ENCODE measurements at regions not wholly inside any gene's neighbourhood (a gene's known extent, or its start where the extent isn't known, plus 50 kb on each side); places are given as distances from the start of the nearest gene placed in this dataset.
"Not testable (repeated sequence)": the region's sequence is repeated elsewhere in the genome, so short reads cannot be mapped to it uniquely, and the experiment has no call there.

DNA sequence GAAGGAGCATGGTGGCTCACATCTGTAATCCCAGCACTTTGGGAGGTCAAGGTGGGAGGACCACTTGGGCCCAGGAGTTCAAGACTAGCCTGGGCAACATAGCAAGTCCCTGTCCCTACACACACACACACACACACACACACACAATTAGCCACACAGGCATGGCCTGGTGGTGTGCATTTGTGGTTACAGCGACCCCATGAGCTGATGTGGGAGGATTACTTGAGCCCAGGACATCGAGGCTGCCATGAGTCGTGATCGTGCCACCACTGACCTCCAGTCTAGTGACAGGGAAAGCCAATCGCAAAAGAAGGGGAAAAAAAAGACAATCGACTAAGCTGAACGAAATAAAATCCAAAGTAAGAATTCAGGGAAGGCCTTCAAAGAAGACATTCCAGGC lies 67.9 kb downstream of the TBX3 start:
- no peak for DNase-seq (ENCODE audit: low spot score)

DNA sequence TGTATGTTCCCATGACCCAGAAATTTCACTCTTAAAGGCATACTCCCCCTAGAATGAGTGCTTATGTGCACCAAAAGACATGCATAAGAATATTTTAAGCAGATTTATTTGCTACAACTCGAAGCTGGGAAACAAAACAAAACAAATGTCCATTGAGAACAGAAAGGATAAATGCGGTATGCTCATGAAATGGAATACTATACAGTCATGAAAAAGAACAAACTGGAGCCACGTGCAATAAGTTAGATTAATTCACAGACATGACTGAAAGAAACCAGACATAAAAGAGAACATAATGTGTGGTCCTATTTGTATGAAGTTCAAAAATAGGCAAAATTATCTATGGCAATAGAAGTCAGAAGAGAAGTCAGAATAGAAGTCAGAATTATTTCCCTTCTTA lies 69.9 kb downstream of the TBX3 start:
- DNase-seq (ENCODE audit: low spot score): no peak

DNA sequence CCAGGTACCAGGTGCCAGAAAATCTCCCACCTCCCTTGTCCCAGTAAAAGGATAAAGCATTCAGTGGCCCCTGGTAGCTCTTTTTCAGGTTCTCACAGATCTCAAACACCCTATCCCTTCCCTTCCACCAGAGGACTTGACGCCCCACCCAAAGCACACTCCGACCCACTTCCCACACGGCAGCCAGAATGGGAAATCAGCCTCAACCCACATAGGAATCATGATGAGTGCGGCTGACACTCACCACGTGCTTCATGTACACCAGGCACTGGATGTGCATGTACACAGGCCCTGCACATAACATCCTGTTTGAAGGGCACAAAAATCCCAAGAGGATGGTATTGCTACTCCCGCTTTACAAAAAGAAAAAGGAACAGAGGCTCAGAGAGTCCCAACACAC lies 71.9 kb downstream of the TBX3 start:
- DNase-seq (ENCODE audit: low spot score): no peak

DNA sequence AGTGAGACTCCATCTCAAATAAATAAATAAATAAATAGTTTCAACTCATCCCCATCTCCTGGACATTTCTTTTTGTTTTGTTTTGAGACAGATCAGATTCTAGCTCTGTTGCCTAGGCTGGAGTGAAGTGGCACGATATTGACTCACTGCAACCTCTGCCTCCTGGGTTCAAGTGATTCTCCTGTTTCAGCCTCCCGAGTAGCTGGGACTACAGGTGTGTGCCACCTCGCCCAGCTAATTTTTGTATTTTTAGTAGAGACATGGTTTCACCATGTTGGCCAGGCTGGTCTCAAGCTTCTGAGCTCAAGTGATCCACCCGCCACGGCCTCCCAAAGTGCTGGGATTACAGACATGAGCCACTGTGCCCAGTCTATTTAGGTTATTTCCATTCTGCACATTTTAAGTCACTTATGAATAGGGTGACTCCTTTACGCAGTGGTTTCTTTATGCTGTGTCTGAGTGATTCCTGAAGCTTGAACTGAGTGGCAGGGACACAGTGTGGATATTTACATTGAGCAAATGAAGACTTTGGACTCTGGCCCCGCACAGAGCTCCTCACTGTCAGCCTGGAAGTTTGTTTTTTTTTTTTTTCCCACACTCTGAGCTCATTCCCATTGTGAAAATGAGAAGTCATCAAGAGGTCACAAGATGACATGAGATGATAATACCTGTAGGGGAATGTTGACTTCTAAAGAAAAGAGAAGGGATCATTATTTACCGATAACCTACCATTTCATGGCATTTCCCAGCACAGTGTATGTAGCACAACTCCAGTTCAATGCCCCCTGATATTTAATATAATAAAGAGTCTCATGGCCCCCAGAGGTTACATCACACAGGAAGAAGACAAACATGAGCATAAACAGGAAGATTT lies 72.6 kb downstream of the TBX3 start:
- no peak for DNase-seq (ENCODE audit: low spot score)

DNA sequence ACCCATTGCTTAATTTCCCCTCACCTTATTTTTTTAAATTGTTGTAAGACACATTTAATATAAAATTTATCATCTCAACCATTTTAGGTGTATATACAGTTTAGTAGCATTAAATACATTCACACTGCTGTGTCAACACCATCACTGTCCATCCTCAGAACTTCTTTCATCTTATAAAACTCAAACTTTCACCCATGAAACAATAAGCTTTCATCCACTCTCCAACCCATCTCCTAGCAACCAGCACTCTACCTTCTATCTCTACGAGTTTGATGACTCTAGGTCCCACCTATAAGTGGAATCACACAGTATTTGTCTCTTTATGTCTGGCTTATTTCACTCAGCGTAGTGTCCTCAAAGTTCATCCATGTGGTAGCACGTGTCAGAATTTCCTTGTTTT lies 75.5 kb downstream of the TBX3 start:
- DNase-seq (ENCODE audit: low spot score): no peak

DNA sequence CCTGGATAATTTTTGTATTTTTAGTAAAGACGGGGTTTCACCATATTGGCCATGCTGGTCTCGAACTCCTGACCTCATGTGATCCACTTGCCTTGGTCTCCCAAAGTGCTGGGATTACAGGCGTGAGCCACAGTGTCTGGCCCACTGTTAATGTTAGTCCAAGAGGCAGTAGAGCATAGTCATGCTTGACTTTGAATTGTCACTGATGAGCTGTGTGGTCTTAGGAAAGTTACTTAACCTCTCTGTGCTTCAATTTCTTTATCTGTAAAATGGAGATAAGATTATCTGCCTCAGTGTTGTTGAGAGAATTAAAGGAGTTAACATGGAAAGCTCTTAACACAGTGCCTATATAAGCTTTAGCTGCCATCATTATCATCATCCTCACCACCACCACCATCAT lies 78.1 kb downstream of the TBX3 start:
- no peak for DNase-seq (ENCODE audit: low spot score)

DNA sequence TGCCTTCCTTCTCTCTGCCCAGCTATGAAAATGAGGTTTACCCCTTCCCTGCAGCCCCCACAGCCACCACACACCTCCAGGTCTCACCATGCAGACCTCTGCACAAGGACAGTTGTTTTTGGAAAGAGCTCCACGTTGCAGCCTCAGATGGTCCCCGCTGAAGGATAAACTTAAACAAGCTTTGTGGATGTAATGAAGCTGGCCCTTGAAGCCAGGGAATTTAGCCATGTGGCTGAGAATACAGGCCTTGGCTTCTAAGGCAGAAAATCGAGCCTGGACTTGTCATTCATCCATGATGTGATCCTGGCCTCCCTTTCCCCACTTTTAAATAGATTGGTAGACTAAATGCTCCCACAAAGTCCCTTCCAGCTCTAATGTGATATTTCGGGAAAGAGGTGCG lies 79.4 kb downstream of the TBX3 start:
- DNase-seq (ENCODE audit: low spot score): no peak

DNA sequence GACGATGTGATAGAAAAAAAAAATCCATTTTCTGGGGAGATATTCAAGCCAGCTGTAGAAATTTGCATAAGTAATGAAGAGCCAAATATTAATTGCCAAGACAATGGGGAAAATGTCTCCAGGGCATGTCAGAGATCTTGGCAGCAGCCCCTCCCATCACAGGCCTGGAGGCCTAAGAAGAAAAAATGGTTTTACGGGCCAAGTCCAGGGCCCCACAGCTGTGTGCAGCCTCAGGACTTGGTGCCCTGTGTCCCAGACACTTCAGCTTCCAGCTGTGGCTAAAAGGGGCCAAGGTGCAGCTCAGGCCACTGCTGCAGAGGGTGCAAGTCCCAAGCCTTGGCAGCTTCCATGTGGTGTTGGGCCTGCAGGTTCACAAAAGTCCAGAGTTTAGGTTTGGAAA lies 83.4 kb downstream of the TBX3 start:
- not testable (repeated sequence) for DNase-seq (ENCODE audit: low spot score)

DNA sequence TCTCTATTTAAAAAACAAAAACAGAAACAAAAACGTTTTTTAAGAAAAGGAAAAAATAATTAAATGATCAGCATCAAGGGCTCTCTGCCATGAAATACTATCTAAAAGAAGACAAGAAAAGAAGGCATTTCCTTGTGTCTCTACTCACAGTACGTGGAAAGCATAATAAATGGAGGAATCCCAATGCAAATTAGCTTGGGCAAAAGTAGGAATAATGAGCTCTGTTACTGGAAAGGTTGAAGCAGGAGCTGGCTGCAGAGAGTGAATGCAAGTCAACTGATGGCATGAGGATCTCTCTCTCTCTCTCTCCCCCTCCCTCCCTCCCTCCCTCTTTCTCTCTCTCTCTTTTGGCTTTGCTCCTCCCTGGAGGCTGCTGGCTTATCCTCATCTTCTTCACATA lies 85.9 kb downstream of the TBX3 start:
- DNase-seq (ENCODE audit: low spot score): no peak

DNA sequence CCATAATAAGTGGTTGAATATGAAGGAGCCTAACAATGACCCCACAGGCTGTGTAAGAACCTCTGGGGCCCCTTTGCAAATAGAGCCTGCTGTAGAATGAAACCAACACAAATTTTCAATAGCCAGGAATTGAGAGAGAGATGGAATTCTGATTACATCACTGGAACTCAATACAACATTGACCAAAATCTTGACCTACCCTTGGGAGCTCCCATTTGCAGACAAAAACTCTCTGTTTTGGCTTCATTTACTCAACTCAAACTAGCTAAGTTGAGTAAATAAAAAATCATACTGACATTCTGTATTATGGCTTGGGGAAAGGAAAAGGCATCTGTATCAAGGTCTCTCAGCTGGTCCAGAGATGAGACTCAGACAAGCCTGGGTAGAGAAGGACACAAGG lies 91.0 kb downstream of the TBX3 start:
- DNase-seq (ENCODE audit: low spot score): no peak

DNA sequence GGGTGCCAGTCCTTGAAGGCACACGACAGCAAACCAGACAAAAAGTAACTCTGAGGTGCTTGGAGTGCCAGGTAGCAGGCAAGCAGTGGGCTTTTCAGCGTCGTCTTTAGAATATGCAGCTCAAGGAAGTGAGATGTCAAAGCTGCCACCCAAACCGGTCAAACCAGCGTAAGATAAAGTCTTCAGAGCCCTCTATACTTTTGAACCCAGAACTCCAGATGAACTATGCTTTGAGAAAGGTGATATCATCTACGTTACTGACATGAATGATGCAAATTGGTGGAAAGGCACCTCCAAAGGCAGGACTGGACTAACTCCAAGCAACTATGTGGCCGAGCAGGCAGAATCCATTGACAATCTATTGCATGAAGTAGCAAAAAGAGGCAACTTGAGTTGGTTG lies 95.9 kb downstream of the TBX3 start:
- DNase-seq (ENCODE audit: low spot score): no peak

DNA sequence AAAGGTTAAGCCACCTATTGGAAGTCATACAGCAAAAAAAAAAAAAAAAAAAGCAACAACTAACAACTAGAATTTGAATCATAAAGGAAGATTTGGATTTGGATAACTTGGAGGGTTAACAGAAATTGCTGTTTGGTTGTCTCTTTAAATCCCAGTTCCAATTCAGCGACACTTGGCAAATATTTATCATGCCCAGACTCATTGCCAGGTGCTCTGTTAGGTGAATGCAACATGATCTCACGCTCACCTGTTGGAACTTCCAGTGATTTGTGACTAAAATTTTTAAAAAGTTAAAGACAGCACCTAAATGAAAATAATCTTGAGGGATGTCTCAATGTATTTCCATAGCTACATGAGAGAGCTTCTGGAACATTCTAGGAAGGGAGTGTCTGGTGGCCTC lies 103.7 kb downstream of the TBX3 start:
- no peak for DNase-seq (ENCODE audit: low spot score)

DNA sequence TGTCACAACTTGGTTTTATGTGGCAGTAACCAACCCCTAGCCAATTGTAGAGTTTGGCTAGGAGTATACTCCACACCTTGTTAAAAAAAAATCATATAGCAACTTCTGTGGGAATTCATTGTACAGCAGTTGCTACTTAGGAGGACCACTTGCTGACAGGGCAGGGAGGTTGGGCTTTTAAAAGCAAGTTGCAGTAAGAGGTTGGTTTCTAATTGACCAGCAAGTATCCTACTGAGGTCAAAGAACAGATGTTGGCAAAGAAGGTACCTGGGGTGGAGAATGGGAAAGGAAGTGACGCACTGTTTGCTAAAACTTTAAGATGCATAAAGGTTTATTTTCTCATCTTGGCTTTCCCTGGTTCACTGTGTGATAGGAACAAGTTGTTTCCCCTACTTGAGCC lies 104.6 kb downstream of the TBX3 start:
- no peak for DNase-seq (ENCODE audit: low spot score)

DNA sequence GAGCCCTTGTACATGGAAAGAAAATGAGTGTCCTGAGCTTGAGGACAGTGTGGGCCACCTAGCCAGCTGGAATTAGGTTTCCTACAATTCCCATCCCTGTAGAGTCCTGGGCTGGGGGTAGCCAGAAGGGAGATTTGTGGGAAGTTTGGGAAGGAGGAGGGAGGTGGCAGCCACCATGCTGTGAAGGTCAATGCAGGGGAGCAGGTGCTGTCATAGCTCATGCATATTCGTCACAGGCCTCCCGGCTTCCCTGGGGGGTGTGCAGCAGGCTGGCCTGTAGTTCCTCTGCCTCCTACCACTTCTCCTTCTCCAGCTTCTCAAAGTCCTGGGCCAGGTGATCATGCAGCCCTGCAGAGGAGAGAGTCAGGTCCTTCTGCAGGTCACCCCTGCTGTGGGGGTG lies 121.3 kb downstream of the TBX3 start:
- DNase-seq (ENCODE audit: low spot score): no peak

DNA sequence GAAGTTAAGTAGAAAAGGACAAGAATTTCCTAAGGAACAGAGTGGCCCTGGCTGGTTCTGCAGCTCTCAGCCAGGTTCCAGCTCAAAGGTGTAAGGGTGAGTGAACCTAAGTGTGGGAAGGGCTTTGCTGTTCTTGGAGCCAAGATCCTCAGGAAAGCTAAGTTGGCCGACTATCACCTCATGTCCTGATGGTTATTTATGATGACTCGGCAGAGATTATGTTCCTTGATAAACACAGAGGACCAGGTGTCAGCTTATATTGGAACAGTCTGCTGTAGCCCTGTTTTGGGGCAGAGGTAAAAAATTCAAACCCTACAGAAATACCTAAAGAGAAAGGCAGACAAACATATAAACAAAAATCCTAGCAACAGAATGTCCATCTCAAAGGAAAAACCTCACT lies 128.5 kb downstream of the TBX3 start:
- no peak for DNase-seq (ENCODE audit: low spot score)

DNA sequence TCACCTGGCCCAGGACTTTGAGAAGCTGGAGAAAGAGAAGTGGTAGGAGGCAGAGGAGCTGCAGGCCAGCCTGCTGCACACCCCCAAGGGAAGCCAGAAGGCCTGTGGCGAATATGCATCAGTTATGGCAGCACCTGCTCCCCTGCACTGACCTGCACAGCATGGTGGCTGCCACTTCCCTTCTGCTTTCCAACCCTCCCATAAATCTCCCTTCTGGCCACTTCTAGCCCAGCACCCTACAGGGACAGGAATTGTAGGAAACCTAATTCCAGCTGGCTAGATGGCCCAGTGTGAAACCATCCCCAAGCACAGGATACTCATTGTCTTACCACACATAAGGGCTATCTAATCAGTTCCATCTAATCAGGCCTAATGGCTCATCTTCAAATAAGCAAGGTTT lies 136.3 kb downstream of the TBX3 start:
- no peak for DNase-seq (ENCODE audit: low spot score)

DNA sequence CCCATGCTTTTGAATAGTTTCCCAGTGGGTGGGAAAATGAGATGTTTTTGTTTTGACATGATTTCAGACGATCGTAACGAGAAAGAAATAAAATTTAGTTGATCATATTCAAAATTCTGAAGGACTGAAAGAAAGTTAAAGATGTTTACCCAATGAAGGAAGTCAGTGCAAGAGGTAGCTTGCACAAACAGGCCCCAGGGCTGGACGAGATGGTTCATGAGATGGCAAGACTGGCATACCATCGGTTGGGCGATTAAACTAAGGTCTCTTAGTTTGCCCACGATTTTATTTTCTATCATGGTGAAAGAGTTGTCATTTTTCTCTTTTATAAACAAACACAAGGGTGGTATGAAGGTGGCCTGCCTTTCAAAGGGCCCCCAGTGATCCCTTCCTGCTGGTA lies 124.5 kb upstream of the TBX5 start:
- no peak for DNase-seq (ENCODE audit: low spot score)

DNA sequence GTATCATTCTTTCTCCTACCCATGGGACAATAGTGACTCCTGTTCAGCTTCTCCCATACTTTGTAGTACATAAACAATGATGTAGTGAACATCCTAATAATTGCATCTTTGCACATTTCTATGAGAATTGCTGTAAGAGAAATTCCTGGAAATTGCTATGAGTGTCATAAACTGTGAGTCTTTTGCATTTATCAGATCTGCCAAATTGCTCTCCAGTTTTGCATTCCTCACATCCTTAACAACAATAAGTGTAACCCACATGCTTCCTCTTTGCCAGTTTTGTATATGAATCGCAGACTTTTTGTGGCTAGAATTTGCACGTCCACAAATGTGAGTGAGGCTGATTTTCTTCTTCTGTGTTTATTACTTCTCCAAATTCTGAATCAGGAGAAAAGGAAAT lies 124.0 kb upstream of the TBX5 start:
- DNase-seq (ENCODE audit: low spot score): peak; percentile 48

DNA sequence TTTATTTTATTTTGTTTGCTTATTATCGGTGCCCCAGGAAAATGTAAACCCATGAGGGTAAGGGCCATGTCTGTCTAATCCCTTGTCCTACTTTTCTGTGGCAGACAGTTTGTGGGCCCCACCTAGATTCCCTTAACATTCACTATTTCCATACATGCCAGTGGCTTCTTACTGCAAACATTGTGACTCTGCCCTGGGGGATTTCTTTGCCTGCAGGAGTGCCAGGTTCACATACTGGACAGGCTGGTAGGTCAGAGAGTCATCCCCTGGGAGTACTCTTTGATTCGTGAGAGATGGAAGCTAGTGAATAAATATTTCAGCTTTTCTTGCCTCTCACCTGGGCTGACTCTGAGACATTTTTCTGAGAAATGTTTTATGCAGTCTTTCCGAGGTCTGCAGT lies 122.8 kb upstream of the TBX5 start:
- DNase-seq (ENCODE audit: low spot score): no peak

DNA sequence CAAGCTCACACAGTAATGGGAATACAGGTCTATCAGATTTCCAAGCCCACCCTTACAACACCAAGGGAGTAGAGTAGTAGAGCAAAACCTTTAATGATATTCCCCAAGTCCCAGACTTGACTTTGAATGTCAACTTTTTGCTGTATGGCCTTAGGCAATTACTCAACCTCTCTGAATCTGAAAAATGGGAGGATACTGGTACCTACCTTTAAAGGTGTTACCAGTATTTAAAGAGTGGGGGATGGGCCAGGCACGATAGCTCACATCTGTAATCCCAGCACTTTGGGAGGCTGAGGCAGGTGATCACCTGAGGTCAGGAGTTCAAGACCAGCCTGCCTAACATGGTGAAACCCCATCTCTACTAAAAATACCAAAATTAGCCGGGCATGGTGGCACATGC lies 115.2 kb upstream of the TBX5 start:
- DNase-seq (ENCODE audit: low spot score): not testable (repeated sequence)

DNA sequence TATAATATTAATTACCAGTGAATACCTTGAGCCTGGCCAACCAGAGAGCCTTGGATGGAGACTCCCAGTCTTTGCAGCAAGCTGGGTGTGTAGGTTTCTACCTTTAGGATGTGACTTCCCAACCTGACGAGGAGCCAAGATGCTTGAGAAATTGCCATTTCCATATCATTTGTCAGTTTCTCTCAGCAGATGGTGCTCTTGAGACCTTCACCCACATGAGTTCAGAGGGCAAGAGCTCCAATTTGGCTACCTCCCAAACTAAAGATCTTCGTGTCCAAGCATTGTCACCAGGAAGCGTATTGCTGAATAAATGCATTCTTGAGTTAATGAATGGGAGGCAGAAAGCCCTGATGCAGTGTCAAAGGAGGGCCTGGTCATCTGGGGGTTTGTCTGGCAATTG lies 106.4 kb upstream of the TBX5 start:
- DNase-seq (ENCODE audit: low spot score): no peak

DNA sequence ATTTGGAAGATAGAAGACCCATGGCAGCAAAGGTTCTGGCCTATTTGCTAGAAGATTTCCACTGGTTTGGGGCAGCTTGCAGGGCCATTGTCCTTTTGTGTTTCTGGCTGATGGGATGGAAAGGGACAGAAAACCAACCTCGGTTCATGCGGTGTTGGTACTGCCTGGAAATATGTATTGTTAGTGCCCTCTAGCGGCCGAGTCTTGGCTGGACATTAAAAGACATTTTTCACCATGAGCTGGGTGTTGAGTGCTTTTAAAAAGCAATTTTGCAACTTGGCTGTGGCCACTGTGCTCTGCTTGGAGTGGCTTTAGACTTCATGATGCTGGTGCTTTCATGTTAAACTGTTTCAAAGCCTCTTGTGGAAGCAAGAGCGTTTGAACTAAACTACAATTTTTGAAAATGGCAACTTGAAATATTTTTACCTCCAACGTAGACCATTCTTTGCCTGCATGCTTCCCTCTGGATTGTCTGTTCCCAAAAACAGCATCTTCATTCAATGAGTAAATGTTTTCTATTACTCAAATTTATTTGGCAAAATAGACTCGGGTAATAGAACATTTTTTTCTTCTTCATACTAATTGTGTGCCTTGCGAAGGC lies 102.7 kb upstream of the TBX5 start:
- DNase-seq (ENCODE audit: low spot score): peak; percentile 79

DNA sequence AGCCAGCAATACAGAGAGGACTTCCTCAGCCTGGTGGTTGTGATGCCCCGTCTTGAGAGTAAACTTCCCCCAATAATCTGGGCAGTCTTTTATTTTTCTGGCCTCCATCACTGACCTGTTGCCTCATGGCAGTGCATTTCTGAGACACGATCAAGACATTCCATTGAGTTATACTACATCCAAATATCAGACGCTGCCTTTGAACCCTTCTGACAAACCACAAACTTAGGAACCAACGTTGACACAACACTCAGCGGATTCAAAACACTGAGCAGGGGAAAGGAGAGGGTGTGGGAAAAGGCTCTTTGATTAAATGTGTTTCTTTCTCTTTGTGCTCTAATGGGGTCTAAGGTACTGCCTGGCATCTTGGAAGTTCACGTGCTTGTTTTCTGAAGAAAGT lies 100.7 kb upstream of the TBX5 start:
- DNase-seq (ENCODE audit: low spot score): no peak

DNA sequence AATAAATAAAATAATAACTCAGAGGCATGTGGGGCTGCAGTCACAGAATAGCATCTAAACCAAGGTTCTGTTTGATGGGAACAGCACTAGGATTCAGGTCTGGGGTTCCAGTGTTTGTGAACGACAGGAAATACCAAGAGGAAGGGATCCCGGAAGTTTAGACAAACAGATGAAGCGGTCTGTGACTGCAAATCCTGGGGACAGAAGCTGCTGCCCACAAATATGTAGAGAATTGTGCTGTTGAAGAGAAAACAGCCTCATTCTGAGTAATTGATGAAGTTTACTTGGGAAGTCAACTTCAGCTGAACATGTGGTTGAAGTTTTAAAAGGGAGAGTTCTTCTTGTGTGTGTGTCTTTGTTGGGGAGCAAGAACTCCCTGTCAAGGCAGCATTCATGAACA lies 98.4 kb upstream of the TBX5 start:
- DNase-seq (ENCODE audit: low spot score): peak; percentile 31
